CD4-positive, alpha-beta T cell treated with Interleukin-4 for 4 hours (primary cell): ENCODE measurements at regions not wholly inside any gene's neighbourhood (a gene's known extent, or its start where the extent isn't known, plus 50 kb on each side); places are given as distances from the start of the nearest gene placed in this dataset.

Source experiments
- DNase-seq: peaks from one replicate; pipeline ENCODE4 v3.0.0-alpha.2; 2020

DNA sequence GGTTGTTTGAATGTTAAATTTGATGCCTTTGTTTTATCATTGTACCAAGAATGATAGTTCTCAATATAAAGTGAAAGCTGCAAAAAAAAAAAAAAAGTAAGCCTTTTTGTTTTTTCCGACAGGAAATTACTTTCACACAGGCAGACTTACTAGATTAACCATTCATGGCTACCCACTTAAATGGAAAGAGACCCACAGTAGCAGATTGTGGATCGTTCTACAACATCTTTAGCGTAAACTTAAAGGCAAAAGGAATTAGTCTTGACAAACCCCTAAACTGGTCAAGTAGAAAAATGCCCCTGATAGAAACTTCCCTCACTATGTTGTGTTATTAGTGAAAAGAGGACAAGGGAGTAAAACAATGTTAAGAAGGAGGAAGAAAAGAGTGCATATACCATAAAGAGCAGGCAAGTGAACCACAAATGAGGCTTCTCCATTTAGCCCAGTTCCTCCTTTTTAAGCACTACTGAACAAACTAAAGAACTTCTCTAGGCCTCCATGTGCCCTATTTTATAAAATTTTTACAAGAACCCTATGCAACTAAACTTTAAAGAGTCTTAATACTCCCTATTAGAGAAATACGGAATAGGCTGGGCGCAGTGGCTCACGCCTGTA lies 1560.3 kb downstream of the MRPL39 start:
- no peak for DNase-seq

DNA sequence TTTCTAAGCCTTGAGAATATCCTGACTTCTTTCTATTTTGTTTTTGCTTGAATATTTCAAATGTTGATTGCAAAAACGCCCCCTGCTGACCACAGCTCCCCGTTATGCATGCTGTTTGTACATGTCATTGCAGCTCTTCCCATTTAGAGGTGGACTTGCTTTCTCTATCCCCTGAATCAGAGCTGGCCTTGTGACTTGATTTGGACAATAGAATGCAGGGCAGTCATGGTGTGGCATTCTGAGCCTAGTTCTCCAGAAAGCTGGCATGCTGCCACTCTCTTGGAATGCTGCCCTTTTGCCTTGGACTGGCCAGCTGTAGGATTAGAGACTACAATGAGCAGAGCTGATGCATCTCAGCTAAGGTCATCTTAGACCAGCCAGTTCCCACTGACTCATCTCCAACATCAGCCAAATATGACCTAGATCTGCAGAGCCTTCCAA lies 1561.5 kb downstream of the MRPL39 start:
- DNase-seq, result no peak

DNA sequence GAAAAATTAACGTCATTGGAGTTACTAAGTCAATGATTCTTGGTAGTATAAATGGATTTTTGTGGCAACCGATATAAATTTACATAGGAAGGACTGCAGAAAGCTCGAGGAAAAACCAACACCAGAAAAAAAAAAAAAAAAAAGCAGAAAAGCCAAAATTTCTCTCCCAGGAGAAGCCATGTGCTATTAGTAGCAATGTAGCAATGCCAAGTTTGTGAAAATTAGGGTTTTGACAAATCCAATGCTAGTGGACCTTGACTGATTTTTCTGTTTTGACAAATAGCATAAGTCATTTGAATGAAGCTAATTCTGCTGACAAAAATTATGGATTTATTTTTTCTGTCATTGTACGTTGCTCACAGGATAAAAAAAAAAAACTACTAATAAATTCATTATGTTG lies 1561.9 kb downstream of the MRPL39 start:
- DNase-seq, result no peak

DNA sequence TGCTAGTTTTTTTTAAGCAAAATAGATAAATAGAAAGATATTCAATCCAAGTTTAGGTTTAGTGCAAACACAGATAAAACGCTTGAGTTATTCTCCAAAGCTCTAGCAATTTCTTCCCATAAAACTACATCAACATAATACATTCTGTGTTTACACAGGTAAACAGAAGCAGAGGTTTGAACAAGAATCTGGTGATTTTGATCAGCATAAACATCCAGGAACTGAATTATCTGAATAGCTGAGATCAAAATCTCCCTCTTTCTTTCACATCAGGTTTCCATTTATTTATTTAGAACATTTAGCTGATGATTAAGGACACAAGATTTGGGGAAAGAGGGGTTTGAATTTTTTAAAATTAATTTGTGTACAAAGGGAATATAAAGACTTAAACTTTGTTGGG lies 1564.6 kb downstream of the MRPL39 start:
- DNase-seq, result no peak

DNA sequence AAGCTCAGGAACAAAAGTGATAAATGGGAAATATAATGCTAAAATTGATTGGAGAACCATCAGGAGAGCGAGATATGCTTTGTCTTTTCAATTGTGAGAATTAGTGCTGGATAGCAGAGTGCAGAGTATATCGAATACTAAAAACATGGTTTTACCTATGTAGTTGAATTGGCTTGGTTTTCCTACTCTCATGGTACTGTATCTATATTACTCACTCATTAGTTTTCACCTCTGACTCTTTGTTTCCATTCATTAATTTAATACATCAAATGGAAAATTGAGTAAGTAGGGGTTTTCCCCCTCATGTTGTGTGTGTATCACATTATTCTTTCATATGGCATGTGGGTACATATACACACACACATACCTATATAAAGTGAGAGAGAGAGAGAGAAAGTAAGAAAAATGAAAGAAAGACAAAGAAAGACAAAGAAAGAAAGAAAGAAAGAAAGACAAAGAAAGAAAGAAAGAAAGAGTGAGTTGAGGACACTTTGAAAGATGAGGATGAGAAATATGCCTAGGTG lies 1574.5 kb downstream of the MRPL39 start:
- DNase-seq, result no peak

DNA sequence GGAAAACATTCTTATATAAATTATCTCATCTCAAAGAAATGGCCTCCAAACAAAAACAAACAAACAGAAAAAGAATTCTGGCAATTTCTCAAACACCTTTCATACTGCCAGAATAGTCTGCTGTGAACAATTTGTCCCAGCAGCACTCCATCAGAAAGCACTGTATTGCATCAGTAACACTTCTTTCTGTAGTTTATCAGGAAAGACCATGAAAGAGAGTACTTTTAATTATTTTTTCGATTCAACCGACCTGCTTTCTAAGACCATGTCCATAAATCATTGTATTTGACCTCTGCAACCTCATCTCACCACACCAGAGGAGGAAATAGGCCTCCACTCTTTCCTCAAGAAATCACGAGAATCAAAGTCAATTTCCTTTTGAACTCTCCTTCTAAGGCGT lies 1579.9 kb downstream of the MRPL39 start:
- no peak for DNase-seq

DNA sequence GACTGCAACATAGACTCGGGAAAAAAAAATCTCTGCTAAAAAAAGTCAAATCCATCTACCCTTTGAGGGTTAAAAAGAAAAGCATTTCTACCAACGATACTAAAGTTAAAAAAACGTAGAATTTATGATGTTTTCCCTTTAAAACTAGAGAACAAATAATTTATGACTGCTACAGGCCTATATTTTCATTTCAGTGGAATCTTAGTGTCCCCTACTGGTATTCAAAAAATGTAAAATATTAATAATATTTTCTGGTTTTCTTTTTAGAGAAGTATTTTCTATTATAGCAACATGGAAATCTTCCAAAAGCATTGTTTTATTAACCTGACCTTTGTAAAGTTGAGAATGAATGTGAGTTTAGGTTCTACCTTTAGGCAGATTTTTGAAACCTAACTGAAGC lies 1582.2 kb downstream of the MRPL39 start:
- DNase-seq, result no peak

- DNase-seq, result no peak
Measured at GRCh38 chr21:24023936-24024335, 1583.3 kb downstream of the MRPL39 start.

GRCh38 chr21:24023402-24023801 lies 1583.9 kb downstream of the MRPL39 start:
- no peak for DNase-seq

DNA sequence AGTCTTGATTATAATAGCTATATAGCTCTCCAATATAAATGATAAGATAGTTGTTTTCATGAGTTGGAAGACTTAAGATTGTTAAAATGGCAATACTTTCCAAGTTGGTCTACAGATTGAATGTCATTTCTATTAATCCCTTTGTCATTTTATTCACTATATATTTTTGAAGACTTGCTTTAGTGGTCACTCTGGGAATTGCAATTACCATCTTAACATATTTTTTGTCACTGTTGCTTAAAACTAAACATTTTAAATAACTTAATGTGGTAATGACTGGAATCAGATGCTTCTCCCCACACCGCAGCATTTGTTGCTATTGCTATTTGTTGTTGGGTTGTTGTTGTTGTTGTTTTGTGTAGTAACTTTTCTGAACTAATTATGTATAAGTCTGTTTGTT lies 1592.9 kb downstream of the MRPL39 start:
- DNase-seq, result no peak

- DNase-seq, result no peak
Measured at GRCh38 chr21:24011087-24011486, 1596.2 kb downstream of the MRPL39 start.

- DNase-seq, result no peak
Measured at GRCh38 chr21:24007592-24007991, 1599.7 kb downstream of the MRPL39 start.

- no peak for DNase-seq
Measured at GRCh38 chr21:23986987-23987386, 1620.3 kb downstream of the MRPL39 start.

DNA sequence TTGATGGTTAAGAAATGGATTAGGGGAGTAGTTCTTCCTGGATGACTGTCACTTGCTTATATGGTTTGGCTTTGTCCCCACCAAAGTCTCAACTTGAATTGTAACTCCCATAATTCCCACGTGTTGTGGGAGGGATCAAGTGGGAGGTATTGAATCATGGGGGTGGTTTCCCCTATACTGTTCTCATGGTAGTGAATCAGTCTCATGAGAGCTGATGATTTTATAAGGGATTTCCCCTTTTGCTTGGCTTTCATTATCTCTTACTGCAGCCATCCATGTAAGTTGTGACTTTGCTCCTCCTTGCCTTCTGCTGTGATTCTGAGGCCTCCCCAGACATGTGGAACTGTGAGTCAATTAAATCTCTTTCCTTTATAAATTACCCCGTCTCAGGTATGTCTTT lies 1621.1 kb downstream of the MRPL39 start:
- no peak for DNase-seq

DNA sequence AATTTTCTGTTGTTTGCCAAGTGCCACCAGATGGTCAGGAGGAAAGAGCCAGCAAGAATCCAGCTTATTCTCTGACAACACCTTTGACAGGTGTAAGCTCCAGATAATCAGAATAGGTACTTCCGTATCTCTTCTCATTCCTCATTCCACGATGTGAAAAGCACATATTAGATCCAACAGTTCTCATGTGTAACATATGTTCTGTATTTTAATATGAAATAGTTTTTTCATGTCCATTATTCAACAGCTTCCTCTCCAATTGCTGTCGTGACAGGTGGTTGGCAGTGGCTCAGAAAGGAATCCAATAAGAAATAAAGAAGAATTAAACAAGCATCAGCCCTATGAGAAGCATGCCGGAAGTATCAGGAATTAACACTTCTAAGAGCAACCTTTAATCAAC lies 1624.7 kb downstream of the MRPL39 start:
- DNase-seq, result no peak

GRCh38 chr21:23977971-23978370 lies 1629.3 kb downstream of the MRPL39 start:
- DNase-seq, result peak; percentile 13

DNA sequence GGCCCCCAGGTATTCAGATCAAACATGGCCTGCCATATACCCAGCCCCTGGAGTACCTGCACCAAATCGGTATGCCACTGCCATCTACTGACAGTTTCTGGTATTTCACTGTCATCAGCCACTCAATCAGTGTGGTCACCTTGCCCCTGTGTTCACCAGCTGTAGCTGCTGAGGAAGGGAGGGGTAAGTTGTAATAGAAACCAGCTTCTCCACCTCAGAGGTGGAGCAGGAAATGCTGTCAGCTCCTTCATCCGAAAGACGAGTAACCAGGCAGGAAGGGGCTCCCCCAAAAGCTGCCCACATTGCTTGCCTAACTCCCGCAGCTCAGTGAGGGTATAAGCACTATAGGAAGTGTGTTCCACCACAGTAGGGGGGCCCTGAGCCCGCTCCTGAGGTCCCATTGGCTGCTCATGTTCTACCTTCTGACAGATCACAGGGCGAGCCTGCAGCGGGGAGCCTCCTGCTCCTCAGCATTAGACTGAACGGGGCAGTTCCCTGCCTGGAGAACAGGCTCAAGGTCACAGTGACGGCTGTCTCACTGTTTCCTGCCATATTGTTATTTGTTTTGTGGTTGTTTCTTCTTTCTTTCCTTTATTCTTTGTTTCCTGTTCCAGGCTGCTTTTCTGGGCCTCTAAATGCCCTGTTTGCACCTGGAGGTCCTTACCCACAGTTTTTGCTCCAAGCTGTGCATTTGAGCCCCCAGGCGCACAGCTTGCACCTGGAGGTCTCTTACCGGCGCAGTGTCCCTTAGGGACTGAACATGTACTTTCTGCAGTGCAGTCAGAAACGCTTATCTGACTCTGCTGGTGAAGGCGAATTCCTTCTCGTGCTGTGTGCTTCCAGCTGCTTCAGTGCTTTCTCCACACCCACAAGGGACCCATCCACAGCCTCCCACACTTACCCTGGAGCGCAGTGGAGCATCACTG lies 1638.3 kb downstream of the MRPL39 start:
- peak; percentile 84 for DNase-seq

DNA sequence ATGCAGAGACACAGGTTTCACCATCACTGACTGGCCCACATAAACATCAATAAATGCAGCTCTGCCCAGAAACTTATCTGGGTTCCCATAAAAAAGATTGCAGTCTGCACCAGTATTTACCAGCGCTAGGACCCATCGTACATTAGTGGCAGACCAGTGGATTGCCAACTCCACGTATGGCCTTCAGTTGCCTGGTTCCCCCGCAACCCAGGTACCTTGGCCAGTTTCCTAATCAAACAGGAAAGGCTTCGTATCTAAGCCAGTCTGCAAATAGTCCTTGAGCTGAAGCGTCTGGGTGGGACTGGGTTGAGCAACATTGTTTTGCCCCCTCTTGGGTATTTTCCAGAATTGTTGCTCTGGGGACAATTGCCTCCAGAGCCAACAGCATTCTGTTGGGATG lies 1639.3 kb downstream of the MRPL39 start:
- no peak for DNase-seq

- DNase-seq, result no peak
Measured at GRCh38 chr21:23963454-23963853, 1643.8 kb downstream of the MRPL39 start.

- DNase-seq, result no peak
Measured at GRCh38 chr21:23960769-23961168, 1646.5 kb downstream of the MRPL39 start.

GRCh38 chr21:23955135-23955843 lies 1652.0 kb downstream of the MRPL39 start:
- no peak for DNase-seq

DNA sequence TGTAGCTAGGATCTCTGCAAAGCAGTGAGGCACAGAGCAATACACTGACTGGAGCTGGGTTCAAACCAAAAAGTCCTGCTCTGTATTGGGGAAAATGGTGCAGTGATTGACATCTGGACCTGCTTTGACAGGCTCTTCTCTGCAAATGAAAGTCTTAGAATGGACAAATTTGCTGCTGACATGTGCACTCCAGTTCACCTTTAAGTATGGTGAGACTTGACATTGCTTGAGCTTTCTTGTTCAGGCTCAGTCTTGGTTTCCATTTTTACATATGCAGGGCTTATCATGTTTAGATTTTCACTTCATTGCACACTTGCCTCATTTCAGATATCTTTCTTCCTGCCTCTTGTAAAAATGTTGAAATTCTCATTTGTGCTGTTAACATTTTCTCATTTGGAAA lies 1655.0 kb downstream of the MRPL39 start:
- DNase-seq, result no peak

DNA sequence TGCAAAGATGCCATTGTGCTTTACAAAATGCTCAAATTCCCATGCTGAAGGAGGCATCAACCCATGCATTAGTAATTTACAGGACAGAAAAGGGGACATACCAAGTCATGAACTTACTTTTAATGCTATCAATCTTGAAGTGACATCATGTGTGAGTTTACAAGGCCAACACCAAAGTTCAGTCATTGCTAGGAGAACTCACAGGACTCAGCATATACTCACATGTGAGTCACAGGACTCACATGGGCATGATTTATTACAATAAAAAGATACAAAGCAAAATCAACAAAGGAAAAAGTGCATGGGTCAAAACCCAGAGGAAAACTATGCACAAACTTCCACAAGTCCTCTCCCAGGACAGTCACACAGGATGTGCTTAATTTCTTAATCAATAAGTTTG lies 1656.0 kb downstream of the MRPL39 start:
- no peak for DNase-seq

DNA sequence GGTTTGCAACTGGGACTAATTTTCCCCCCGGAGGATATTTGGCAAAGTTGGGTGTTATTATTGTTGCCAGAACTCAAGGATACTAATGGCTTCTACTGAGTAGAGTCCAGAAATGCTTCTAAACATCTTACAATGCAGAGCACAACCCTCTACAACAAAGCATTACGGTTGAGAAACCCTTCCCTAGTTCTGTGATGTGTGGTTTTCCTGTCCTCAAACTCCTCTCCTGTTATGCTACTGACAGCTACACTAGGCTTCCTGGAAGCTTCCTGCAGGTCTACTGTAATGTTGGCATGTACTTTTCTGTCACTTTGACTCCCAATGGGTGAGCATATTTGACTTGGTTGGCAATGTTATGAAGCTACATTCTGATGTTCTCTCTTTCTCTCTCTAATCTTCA lies 1656.9 kb downstream of the MRPL39 start:
- no peak for DNase-seq
